Liver (tissue), 8 donors: ENCODE measurements at regions not wholly inside any gene's neighbourhood (a gene's known extent, or its start where the extent isn't known, plus 50 kb on each side); places are given as distances from the start of the nearest gene placed in this dataset.
"Not testable (repeated sequence)": the region's sequence is repeated elsewhere in the genome, so short reads cannot be mapped to it uniquely, and the experiment has no call there.

Experiments used
- DNase-seq: peaks from one replicate; pipeline ENCODE4 v3.0.0-alpha.2; 2017; ENCODE audit warnings: low spot score
- H3K27ac ChIP-seq, 2 donors: one replicate each; pipeline ENCODE4 v1.7.0; 2013; ENCODE audit warnings: inconsistent platforms in 2 of 2, low read length in 2 of 2, control low read depth in 1 of 2, low read depth in 1 of 2, mild to moderate bottlenecking in 1 of 2
- H3K27me3 ChIP-seq, 4 donors: one replicate each; pipeline versions ENCODE4 v1.6.1 to v1.7.0; 2013; ENCODE audit warnings: low read length in 3 of 4, inconsistent platforms in 1 of 4, mild to moderate bottlenecking in 1 of 4, moderate library complexity in 1 of 4; ENCODE audit not compliant: control insufficient read depth in 4 of 4, insufficient read depth in 4 of 4
- H3K36me3 ChIP-seq, 4 donors: one replicate each; pipeline versions ENCODE4 v1.6.1 to v1.7.0; 2013; ENCODE audit warnings: low read length in 3 of 4, mild to moderate bottlenecking in 3 of 4, low read depth in 1 of 4, moderate library complexity in 1 of 4; ENCODE audit not compliant: control insufficient read depth in 4 of 4, insufficient read depth in 3 of 4
- H3K4me1 ChIP-seq, 4 donors: one replicate each; pipeline versions ENCODE4 v1.6.1 to v1.7.0; 2013; ENCODE audit warnings: low read length in 3 of 4, mild to moderate bottlenecking in 3 of 4, moderate library complexity in 1 of 4; ENCODE audit not compliant: control insufficient read depth in 4 of 4, insufficient read depth in 4 of 4
- H3K4me3 ChIP-seq, 3 donors: one replicate each; pipeline versions ENCODE4 v1.6.1 to v1.7.0; 2013; ENCODE audit warnings: low read length in 3 of 3, control low read depth in 1 of 3, low read depth in 1 of 3, mild to moderate bottlenecking in 1 of 3
- H3K9ac ChIP-seq, 2 donors: one replicate each; pipeline ENCODE4 v1.7.0; 2013; ENCODE audit warnings: low read length in 2 of 2, mild to moderate bottlenecking in 2 of 2, moderate library complexity in 2 of 2, control low read depth in 1 of 2, low read depth in 1 of 2
- H3K9me3 ChIP-seq, 4 donors: one replicate each; pipeline versions ENCODE4 v1.6.1 to v1.7.0; 2013; ENCODE audit warnings: low read length in 3 of 4; ENCODE audit not compliant: control insufficient read depth in 4 of 4
- EGR1 ChIP-seq, 2 donors: IDR thresholded peaks; 2 replicates each; pipeline ENCODE4 v1.6.1; 2016 to 2018; ENCODE audit warnings: antibody characterized with exemption in 2 of 2, low read depth in 2 of 2
- FOXA1 ChIP-seq: IDR thresholded peaks from 2 replicates; pipeline ENCODE4 v1.6.1; 2016; ENCODE audit warnings: antibody characterized with exemption
- FOXA2 ChIP-seq: IDR thresholded peaks from 2 replicates; pipeline ENCODE4 v1.6.1; 2016; ENCODE audit warnings: antibody characterized with exemption
- GABPA ChIP-seq, 2 donors: IDR thresholded peaks in 1 of 2; conservative IDR thresholded peaks in 1 of 2; 2 replicates each; pipeline ENCODE4 v1.6.1; 2016; ENCODE audit warnings: antibody characterized with exemption in 2 of 2, mild to moderate bottlenecking in 1 of 2, moderate library complexity in 1 of 2
- HNF4A ChIP-seq, 2 donors: conservative IDR thresholded peaks; 2 replicates each; pipeline ENCODE4 v1.6.1; 2016; ENCODE audit warnings: antibody characterized with exemption in 2 of 2, mild to moderate bottlenecking in 2 of 2
- HNF4G ChIP-seq: IDR thresholded peaks from 2 replicates; pipeline ENCODE4 v1.6.1; 2016; ENCODE audit warnings: antibody characterized with exemption
- JUND ChIP-seq, 2 donors: IDR thresholded peaks; 2 replicates each; pipeline ENCODE4 v1.6.1; 2016; ENCODE audit warnings: antibody characterized with exemption in 2 of 2
- NR2F2 ChIP-seq: IDR thresholded peaks from 2 replicates; pipeline ENCODE4 v1.6.1; 2016; ENCODE audit warnings: antibody characterized with exemption
- RAD21 ChIP-seq, 2 donors: IDR thresholded peaks; 2 replicates each; pipeline ENCODE4 v1.6.1; 2016; ENCODE audit warnings: antibody characterized with exemption in 2 of 2, mild to moderate bottlenecking in 2 of 2
- RXRA ChIP-seq, 2 donors: IDR thresholded peaks; 2 replicates each; pipeline ENCODE4 v1.6.1; 2017 to 2018; ENCODE audit warnings: antibody characterized with exemption in 2 of 2, mild to moderate bottlenecking in 1 of 2
- SP1 ChIP-seq: IDR thresholded peaks from 2 replicates; pipeline ENCODE4 v1.6.1; 2018; ENCODE audit warnings: antibody characterized with exemption, mild to moderate bottlenecking
- TAF1 ChIP-seq: conservative IDR thresholded peaks from 2 replicates; pipeline ENCODE4 v1.6.1; 2016; ENCODE audit warnings: antibody characterized with exemption, mild to moderate bottlenecking
- YY1 ChIP-seq: IDR thresholded peaks from 2 replicates; pipeline ENCODE4 v1.6.1; 2016; ENCODE audit warnings: antibody characterized with exemption, mild to moderate bottlenecking
- WGBS: extraction: QIAGEN DNeasy Blood & Tissue Kit; methylation state at CpG from one replicate; pipeline ENCODE4 v1.1.7; 2013; 5-methylcytosine and 5-hydroxymethylcytosine counted together
- TF ChIP-seq, protein P1 (sequence below): IDR thresholded peaks from 2 replicates; pipeline ENCODE4 v1.6.1; 2016; ENCODE audit warnings: antibody characterized with exemption
- TF ChIP-seq, protein P2 (sequence below): IDR thresholded peaks from 2 replicates; pipeline ENCODE4 v1.6.1; 2016; ENCODE audit warnings: antibody characterized with exemption, mild to moderate bottlenecking
- TF ChIP-seq, protein P3 (sequence below): IDR thresholded peaks from 2 replicates; pipeline ENCODE4 v1.6.1; 2016; ENCODE audit warnings: antibody characterized with exemption
- TF ChIP-seq, protein P4 (sequence below): fragments of 150-350 bp; IDR thresholded peaks from 2 replicates; pipeline ENCODE4 v1.5.1; 2017; ENCODE audit warnings: improper control_type of control experiment, low read depth, low read length; ENCODE audit not compliant: missing input control
- TF ChIP-seq, protein P5 (sequence below): IDR thresholded peaks from 2 replicates; pipeline ENCODE4 v1.6.1; 2016; ENCODE audit warnings: antibody characterized with exemption
- donor health status: healthy.
- donor health status: healthy.
- donor health status: healthy.
- donor health status: healthy.
- donor health status: healthy.

DNA sequence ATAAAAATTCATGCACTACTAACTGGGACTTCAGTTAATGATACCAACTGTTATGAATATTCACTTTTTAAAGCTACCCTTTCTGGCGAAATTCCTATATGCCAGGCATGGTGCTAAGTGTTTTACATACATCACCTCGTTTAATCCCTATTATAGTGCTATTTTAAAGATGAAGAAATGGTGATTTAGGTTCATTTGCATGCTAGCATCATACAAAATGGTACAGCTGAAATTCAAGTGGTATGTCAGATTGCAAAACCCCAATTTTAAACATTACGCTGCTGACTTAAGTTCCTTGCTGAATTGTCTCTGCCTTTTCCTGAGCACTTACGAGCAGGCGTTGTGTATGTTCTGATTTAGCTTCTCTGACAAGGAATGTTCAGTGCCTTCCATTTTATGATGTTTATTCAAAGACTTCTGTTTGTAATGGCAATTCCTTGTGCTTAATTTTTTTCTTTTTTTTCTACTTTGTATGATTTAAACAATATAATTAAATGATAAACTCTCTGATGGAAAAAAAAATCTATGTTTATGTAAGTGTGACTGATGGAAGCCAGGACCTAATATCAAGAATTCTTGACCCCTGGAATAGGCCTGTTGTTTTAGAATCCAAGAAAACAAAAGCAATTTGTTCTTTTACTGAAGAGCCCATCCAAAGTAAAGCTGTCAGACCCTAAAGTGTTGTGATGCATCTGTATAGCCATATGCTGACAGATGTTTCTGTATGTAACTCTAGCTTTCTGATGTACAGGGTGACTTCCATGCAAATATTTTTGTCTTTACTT is 148.1 kb downstream of the PCDH7 start:
- WGBS: 64% methylated on average over 5 of the region's 5 CpGs
- no peak overlapping the region for H3K27ac ChIP-seq
- peaks cover 0 to 5% (median 0%) of the 10 kb centered on the region in 4 donors for H3K27me3 ChIP-seq
- no peaks in the 10 kb centered on the region for H3K9me3 ChIP-seq
- no peaks in the 10 kb centered on the region for H3K4me1 ChIP-seq
- H3K4me3 ChIP-seq: no peak overlapping the region
- H3K36me3 ChIP-seq: no peaks in the 10 kb centered on the region
- H3K9ac ChIP-seq: no peak overlapping the region
- no peak for DNase-seq
- TF ChIP-seq, protein P1, sequence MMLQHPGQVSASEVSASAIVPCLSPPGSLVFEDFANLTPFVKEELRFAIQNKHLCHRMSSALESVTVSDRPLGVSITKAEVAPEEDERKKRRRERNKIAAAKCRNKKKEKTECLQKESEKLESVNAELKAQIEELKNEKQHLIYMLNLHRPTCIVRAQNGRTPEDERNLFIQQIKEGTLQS: no peak
- TF ChIP-seq NR2F2 (no peak), TAF1 (no peak), FOXA2 (no peak), EGR1 (IDR thresholded peaks at IDR 0.05; ENCODE audit: low read depth in 2 of 2) (no peak), FOXA1 (no peak), RXRA (IDR thresholded peaks at IDR 0.05) (no peak), YY1 (no peak), HNF4A (conservative IDR thresholded peaks at IDR 0.05) (no peak), RAD21 (IDR thresholded peaks at IDR 0.05) (no peak), JUND (IDR thresholded peaks at IDR 0.05) (no peak), GABPA (IDR thresholded peaks at IDR 0.05 in 1 of 2, conservative IDR thresholded peaks at IDR 0.05 in 1 of 2) (no peak), HNF4G (no peak), SP1 (no peak)
- TF ChIP-seq, protein P2, sequence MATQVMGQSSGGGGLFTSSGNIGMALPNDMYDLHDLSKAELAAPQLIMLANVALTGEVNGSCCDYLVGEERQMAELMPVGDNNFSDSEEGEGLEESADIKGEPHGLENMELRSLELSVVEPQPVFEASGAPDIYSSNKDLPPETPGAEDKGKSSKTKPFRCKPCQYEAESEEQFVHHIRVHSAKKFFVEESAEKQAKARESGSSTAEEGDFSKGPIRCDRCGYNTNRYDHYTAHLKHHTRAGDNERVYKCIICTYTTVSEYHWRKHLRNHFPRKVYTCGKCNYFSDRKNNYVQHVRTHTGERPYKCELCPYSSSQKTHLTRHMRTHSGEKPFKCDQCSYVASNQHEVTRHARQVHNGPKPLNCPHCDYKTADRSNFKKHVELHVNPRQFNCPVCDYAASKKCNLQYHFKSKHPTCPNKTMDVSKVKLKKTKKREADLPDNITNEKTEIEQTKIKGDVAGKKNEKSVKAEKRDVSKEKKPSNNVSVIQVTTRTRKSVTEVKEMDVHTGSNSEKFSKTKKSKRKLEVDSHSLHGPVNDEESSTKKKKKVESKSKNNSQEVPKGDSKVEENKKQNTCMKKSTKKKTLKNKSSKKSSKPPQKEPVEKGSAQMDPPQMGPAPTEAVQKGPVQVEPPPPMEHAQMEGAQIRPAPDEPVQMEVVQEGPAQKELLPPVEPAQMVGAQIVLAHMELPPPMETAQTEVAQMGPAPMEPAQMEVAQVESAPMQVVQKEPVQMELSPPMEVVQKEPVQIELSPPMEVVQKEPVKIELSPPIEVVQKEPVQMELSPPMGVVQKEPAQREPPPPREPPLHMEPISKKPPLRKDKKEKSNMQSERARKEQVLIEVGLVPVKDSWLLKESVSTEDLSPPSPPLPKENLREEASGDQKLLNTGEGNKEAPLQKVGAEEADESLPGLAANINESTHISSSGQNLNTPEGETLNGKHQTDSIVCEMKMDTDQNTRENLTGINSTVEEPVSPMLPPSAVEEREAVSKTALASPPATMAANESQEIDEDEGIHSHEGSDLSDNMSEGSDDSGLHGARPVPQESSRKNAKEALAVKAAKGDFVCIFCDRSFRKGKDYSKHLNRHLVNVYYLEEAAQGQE: no peak
- TF ChIP-seq, protein P3, sequence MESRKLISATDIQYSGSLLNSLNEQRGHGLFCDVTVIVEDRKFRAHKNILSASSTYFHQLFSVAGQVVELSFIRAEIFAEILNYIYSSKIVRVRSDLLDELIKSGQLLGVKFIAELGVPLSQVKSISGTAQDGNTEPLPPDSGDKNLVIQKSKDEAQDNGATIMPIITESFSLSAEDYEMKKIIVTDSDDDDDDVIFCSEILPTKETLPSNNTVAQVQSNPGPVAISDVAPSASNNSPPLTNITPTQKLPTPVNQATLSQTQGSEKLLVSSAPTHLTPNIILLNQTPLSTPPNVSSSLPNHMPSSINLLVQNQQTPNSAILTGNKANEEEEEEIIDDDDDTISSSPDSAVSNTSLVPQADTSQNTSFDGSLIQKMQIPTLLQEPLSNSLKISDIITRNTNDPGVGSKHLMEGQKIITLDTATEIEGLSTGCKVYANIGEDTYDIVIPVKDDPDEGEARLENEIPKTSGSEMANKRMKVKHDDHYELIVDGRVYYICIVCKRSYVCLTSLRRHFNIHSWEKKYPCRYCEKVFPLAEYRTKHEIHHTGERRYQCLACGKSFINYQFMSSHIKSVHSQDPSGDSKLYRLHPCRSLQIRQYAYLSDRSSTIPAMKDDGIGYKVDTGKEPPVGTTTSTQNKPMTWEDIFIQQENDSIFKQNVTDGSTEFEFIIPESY: no peak
- TF ChIP-seq, protein P4, sequence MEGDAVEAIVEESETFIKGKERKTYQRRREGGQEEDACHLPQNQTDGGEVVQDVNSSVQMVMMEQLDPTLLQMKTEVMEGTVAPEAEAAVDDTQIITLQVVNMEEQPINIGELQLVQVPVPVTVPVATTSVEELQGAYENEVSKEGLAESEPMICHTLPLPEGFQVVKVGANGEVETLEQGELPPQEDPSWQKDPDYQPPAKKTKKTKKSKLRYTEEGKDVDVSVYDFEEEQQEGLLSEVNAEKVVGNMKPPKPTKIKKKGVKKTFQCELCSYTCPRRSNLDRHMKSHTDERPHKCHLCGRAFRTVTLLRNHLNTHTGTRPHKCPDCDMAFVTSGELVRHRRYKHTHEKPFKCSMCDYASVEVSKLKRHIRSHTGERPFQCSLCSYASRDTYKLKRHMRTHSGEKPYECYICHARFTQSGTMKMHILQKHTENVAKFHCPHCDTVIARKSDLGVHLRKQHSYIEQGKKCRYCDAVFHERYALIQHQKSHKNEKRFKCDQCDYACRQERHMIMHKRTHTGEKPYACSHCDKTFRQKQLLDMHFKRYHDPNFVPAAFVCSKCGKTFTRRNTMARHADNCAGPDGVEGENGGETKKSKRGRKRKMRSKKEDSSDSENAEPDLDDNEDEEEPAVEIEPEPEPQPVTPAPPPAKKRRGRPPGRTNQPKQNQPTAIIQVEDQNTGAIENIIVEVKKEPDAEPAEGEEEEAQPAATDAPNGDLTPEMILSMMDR: no peak
- TF ChIP-seq, protein P5, sequence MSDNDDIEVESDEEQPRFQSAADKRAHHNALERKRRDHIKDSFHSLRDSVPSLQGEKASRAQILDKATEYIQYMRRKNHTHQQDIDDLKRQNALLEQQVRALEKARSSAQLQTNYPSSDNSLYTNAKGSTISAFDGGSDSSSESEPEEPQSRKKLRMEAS: no peak

DNA sequence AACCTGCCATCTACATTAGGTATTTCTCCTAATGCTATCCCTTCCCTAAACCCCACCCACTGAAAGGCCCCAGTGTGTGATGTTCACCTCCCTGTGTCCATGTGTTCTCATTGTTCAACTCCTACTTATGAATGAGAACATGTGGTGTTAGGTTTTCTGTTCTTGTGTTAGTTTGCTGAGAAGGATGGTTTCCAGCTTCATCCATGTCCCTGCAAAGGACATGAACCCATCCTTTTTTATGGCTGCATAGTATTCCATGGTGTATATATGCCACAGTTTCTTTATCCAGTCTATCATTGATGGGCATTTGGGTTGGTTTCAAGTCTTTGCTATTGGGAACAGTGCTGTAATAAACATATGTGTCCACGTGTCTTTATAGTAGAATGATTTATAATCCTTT is 149.2 kb downstream of the PCDH7 start:
- H3K4me3 ChIP-seq, H3K27me3 ChIP-seq, DNase-seq, H3K27ac ChIP-seq, H3K36me3 ChIP-seq, H3K9ac ChIP-seq, H3K9me3 ChIP-seq, H3K4me1 ChIP-seq: not testable (repeated sequence)
- 67% methylated on average over 1 of the region's 1 CpG for WGBS
